GM23338 (cell line): ENCODE measurements at regions not wholly inside any gene's neighbourhood (a gene's known extent, or its start where the extent isn't known, plus 50 kb on each side); places are given as distances from the start of the nearest gene placed in this dataset.

Source experiments
- CTCF ChIP-seq, 2 experiments: fragments of 200-600 bp in 1 of 2; sonication (generic) in 1 of 2; conservative IDR thresholded peaks; 2 replicates each; pipeline versions ENCODE4 v1.5.1 to v1.6.1; 2016 to 2017; ENCODE audit warnings: antibody characterized with exemption in 2 of 2, low read depth in 2 of 2, mild to moderate bottlenecking in 2 of 2, moderate library complexity in 1 of 2
- POLR2AphosphoS5 ChIP-seq: IDR thresholded peaks from 2 replicates; pipeline ENCODE4 v1.6.1; 2016; ENCODE audit warnings: antibody characterized with exemption, low read depth

GRCh38 chr11:69354545-69354897 lies 60.6 kb downstream of the MYEOV start:
- TF ChIP-seq CTCF (conservative IDR thresholded peaks at IDR 0.05; ENCODE audit: low read depth in 2 of 2): no peak
- no peak for TF ChIP-seq POLR2AphosphoS5
